Neural progenitor cell (in vitro differentiated cells): ENCODE measurements at regions not wholly inside any gene's neighbourhood (a gene's known extent, or its start where the extent isn't known, plus 50 kb on each side); places are given as distances from the start of the nearest gene placed in this dataset.

Experiments
- EZH2phosphoT487 ChIP-seq: fragments of 200-600 bp; sonication (generic); IDR thresholded peaks from 2 replicates; pipeline ENCODE4 v1.6.1; 2017; ENCODE audit warnings: antibody characterized with exemption
- TF ChIP-seq, protein P1 (sequence below): fragments of 200-600 bp; sonication (generic); IDR thresholded peaks from 2 replicates; pipeline ENCODE4 v1.5.1; 2017; ENCODE audit warnings: antibody characterized with exemption, mild to moderate bottlenecking

DNA sequence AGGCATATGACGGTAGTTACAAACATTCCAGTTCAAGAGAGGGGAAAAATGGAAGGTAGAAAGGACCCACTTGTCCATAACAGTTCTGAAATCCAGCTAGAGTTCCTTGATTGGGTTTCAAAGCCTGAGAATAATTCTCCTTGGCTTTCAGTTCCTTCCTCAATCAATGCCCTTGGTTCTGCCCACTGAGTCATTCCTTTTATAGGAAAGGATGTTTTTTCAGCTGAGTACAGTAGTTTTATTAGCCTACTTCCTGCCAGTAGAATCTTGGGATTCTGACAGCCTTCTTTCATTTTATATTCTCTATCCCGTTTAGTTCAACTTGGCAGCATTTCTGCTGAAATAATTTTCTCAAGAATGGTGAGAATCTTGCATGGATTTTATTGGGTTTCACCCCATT is 386.9 kb upstream of the SMC2 start:
- TF ChIP-seq, protein P1, sequence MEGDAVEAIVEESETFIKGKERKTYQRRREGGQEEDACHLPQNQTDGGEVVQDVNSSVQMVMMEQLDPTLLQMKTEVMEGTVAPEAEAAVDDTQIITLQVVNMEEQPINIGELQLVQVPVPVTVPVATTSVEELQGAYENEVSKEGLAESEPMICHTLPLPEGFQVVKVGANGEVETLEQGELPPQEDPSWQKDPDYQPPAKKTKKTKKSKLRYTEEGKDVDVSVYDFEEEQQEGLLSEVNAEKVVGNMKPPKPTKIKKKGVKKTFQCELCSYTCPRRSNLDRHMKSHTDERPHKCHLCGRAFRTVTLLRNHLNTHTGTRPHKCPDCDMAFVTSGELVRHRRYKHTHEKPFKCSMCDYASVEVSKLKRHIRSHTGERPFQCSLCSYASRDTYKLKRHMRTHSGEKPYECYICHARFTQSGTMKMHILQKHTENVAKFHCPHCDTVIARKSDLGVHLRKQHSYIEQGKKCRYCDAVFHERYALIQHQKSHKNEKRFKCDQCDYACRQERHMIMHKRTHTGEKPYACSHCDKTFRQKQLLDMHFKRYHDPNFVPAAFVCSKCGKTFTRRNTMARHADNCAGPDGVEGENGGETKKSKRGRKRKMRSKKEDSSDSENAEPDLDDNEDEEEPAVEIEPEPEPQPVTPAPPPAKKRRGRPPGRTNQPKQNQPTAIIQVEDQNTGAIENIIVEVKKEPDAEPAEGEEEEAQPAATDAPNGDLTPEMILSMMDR: no peak
- TF ChIP-seq EZH2phosphoT487: no peak
